Activated CD4-positive, CD25-positive, alpha-beta regulatory T cell treated with anti-CD3 and anti-CD28 coated beads, Interleukin-2, amount 50 U/mL, for 72 hours (primary cell): ENCODE measurements at regions not wholly inside any gene's neighbourhood (a gene's known extent, or its start where the extent isn't known, plus 50 kb on each side); places are given as distances from the start of the nearest gene placed in this dataset.
"Not testable (repeated sequence)": the region's sequence is repeated elsewhere in the genome, so short reads cannot be mapped to it uniquely, and the experiment has no call there.

Experiments used
- DNase-seq: peaks from one replicate; pipeline ENCODE4 v3.0.0; 2021

GRCh38 chr9:1115370-1115769 lies 65.2 kb downstream of the DMRT2 start:
- DNase-seq, result no peak

- no peak for DNase-seq
Measured at GRCh38 chr9:1117439-1117838, 67.3 kb downstream of the DMRT2 start.

- no peak for DNase-seq
Measured at GRCh38 chr9:1120500-1121165, 70.5 kb downstream of the DMRT2 start.

GRCh38 chr9:1125741-1126140 lies 75.6 kb downstream of the DMRT2 start:
- DNase-seq, result no peak

- DNase-seq, result no peak
Measured at GRCh38 chr9:1128046-1128445, 77.9 kb downstream of the DMRT2 start.

- DNase-seq, result no peak
Measured at GRCh38 chr9:1129382-1129781, 79.2 kb downstream of the DMRT2 start.

- no peak for DNase-seq
Measured at GRCh38 chr9:1140057-1140456, 89.9 kb downstream of the DMRT2 start.

- no peak for DNase-seq
Measured at GRCh38 chr9:1151691-1152090, 101.5 kb downstream of the DMRT2 start.

GRCh38 chr9:1152171-1152570 lies 102.0 kb downstream of the DMRT2 start:
- no peak for DNase-seq

- DNase-seq, result no peak
Measured at GRCh38 chr9:1154739-1155138, 104.6 kb downstream of the DMRT2 start.

GRCh38 chr9:1155602-1156001 lies 105.4 kb downstream of the DMRT2 start:
- no peak for DNase-seq

GRCh38 chr9:1156794-1157550 lies 106.8 kb downstream of the DMRT2 start:
- DNase-seq, result no peak

GRCh38 chr9:1157836-1158235 lies 107.7 kb downstream of the DMRT2 start:
- no peak for DNase-seq

GRCh38 chr9:1170918-1171317 lies 120.8 kb downstream of the DMRT2 start:
- DNase-seq, result no peak

GRCh38 chr9:1171546-1171945 lies 121.4 kb downstream of the DMRT2 start:
- DNase-seq, result no peak

GRCh38 chr9:1173211-1173610 lies 123.1 kb downstream of the DMRT2 start:
- DNase-seq, result no peak

GRCh38 chr9:1173993-1174392 lies 123.8 kb downstream of the DMRT2 start:
- no peak for DNase-seq

- no peak for DNase-seq
Measured at GRCh38 chr9:1179366-1179765, 129.2 kb downstream of the DMRT2 start.

- no peak for DNase-seq
Measured at GRCh38 chr9:1184146-1184545, 134.0 kb downstream of the DMRT2 start.

GRCh38 chr9:1187137-1187536 lies 137.0 kb downstream of the DMRT2 start:
- not testable (repeated sequence) for DNase-seq

GRCh38 chr9:1195636-1196035 lies 145.5 kb downstream of the DMRT2 start:
- not testable (repeated sequence) for DNase-seq

- no peak for DNase-seq
Measured at GRCh38 chr9:1198085-1198484, 147.9 kb downstream of the DMRT2 start.

- DNase-seq, result no peak
Measured at GRCh38 chr9:1200847-1201251, 150.7 kb downstream of the DMRT2 start.

- DNase-seq, result no peak
Measured at GRCh38 chr9:1201262-1201661, 151.1 kb downstream of the DMRT2 start.

- no peak for DNase-seq
Measured at GRCh38 chr9:1201901-1202300, 151.7 kb downstream of the DMRT2 start.
